Type B pancreatic cell (in vitro differentiated cells): ENCODE measurements at regions not wholly inside any gene's neighbourhood (a gene's known extent, or its start where the extent isn't known, plus 50 kb on each side); places are given as distances from the start of the nearest gene placed in this dataset.

Experiments used
- DNase-seq: peaks from one replicate; pipeline ENCODE4 v3.0.0; 2021; ENCODE audit warnings: mixed read lengths; ENCODE audit not compliant: unreplicated experiment; ENCODE audit errors: extremely low spot score
- H3K27ac Mint-ChIP-seq: 2 replicates; pipeline ENCODE4 v1.8.0; 2021; ENCODE audit warnings: mild to moderate bottlenecking, mixed read lengths
- H3K27me3 Mint-ChIP-seq: 2 replicates; pipeline ENCODE4 v1.8.0; 2021; ENCODE audit warnings: mixed read lengths
- H3K36me3 Mint-ChIP-seq: 2 replicates; pipeline ENCODE4 v1.8.0; 2021; ENCODE audit warnings: mixed read lengths
- H3K4me1 Mint-ChIP-seq: one replicate; pipeline ENCODE4 v1.8.0; 2021; ENCODE audit warnings: mixed read lengths; ENCODE audit not compliant: unreplicated experiment
- H3K4me3 Mint-ChIP-seq: 2 replicates; pipeline ENCODE4 v1.8.0; 2021; ENCODE audit warnings: mild to moderate bottlenecking, mixed read lengths
- H3K9me3 Mint-ChIP-seq: 2 replicates; pipeline ENCODE4 v1.8.0; 2021; ENCODE audit warnings: mixed read lengths
- TF ChIP-seq, protein P1 (sequence below): fragments of 200-600 bp; sonication (generic); conservative IDR thresholded peaks from 2 replicates; pipeline ENCODE4 v1.5.0; 2021; ENCODE audit warnings: antibody characterized with exemption, mild to moderate bottlenecking

DNA sequence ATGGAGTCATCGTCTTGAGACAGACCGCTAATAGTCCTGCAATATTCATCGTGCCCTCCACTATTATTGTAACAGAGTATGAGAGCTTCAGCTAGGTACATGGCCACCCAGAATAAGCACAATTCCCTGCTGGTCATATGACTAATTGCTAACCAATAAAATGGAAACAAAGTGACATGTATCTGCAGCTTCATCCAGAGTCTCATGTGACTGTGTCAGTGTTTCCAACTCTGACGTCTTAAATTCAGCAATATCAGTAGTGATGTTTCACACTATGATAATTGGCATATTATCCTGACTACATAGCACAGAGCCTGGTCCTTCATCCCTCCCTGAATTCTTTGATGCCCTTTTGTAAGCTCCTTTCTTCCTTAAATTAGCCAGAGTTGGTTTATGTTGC is 167.4 kb downstream of the RPS29 start:
- no peaks in the 10 kb centered on the region for H3K4me1 Mint-ChIP-seq
- no peak overlapping the region for H3K27ac Mint-ChIP-seq
- H3K4me3 Mint-ChIP-seq: no peak overlapping the region
- no peaks in the 10 kb centered on the region for H3K36me3 Mint-ChIP-seq
- H3K9me3 Mint-ChIP-seq: no peaks in the 10 kb centered on the region
- TF ChIP-seq, protein P1, sequence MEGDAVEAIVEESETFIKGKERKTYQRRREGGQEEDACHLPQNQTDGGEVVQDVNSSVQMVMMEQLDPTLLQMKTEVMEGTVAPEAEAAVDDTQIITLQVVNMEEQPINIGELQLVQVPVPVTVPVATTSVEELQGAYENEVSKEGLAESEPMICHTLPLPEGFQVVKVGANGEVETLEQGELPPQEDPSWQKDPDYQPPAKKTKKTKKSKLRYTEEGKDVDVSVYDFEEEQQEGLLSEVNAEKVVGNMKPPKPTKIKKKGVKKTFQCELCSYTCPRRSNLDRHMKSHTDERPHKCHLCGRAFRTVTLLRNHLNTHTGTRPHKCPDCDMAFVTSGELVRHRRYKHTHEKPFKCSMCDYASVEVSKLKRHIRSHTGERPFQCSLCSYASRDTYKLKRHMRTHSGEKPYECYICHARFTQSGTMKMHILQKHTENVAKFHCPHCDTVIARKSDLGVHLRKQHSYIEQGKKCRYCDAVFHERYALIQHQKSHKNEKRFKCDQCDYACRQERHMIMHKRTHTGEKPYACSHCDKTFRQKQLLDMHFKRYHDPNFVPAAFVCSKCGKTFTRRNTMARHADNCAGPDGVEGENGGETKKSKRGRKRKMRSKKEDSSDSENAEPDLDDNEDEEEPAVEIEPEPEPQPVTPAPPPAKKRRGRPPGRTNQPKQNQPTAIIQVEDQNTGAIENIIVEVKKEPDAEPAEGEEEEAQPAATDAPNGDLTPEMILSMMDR: no peak
- peaks cover 8% of the 10 kb centered on the region for H3K27me3 Mint-ChIP-seq
- no peak for DNase-seq

DNA sequence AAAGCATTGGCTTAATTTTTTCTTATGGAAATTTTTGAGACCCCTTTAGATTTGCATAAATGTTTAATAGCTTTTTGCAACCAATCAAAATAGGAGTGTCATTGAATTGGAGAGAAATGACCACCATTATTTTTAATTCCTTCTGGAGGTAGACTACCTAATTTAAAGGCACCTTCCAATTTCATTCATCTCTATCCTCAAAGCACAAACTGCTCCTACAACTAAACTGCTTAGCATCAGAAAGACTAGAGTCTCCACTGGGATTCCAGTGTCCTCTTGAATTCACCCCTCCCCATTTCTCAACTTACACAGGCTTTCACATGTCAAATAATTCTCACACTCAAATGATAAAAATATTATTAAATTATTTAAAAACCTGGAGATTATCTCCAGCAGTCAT is 168.4 kb downstream of the RPS29 start:
- Mint-ChIP-seq H3K9me3 (no peaks in the 10 kb centered on the region), H3K27ac (no peak overlapping the region), H3K36me3 (no peaks in the 10 kb centered on the region), H3K27me3 (peaks cover 11% of the 10 kb centered on the region), H3K4me1 (no peaks in the 10 kb centered on the region), H3K4me3 (no peak overlapping the region)
- TF ChIP-seq, protein P1: no peak
- no peak for DNase-seq

DNA sequence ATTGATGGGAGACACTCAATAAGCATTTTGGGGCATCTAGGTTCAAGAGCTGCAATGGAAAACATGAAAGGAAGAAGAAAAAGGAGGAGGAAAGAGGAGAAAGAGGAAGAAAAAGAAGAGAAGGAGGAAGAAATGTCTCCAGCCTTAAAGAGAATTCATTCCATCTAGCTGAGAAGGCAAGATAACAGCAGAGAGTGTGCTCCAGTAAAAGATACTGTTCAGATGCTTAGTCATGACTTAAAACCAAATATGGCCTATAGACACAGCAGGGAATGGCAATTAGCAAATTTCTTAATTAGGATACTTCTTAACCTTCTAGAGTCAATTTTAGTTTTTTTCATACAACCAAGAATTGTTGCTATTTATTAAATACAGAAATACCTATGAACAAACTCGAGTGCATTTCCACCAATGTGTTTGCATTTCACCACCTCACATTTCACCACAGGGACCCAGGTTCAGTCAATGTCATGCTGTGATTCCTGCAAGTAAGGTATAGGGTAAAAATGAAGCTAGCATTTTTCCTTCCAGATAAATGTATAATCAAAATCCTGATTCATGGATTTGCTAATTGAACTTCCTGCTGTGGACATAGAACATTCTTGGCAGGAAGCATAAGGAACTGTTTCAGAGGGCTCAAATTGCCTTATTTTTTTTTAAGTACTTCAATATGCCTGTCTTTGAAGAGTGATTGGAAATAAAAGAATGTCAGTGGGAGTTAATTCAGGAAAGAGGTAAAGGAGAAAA is 177.8 kb downstream of the RPS29 start:
- Mint-ChIP-seq H3K4me1 (peaks cover 4% of the 10 kb centered on the region), H3K27me3 (peaks cover 21% of the 10 kb centered on the region), H3K9me3 (no peaks in the 10 kb centered on the region), H3K4me3 (no peak overlapping the region), H3K36me3 (no peaks in the 10 kb centered on the region), H3K27ac (no peak overlapping the region)
- no peak for DNase-seq
- TF ChIP-seq, protein P1: no peak

DNA sequence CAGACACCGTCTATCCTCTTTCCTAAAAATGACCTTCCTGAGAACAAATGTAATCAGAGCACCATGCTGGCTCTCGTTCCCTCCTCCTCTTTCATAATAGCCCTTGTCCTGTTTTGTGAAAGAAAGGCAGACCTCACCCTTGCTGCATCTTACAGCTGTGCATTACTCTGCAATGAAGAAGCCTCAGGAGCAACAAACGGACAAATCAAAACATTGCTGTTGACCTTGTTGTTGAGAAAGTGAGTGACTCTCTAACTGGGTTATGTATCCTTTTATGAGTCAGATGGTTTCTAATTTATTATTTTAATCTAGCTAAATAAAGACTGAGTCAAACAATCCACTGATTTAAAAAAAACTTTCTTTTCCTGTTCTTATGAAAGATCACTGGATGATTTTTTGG is 180.9 kb downstream of the RPS29 start:
- H3K27ac Mint-ChIP-seq: no peak overlapping the region
- TF ChIP-seq, protein P1: no peak
- no peaks in the 10 kb centered on the region for H3K36me3 Mint-ChIP-seq
- peaks cover 4% of the 10 kb centered on the region for H3K4me1 Mint-ChIP-seq
- no peaks in the 10 kb centered on the region for H3K9me3 Mint-ChIP-seq
- no peak for DNase-seq
- H3K4me3 Mint-ChIP-seq: no peak overlapping the region
- H3K27me3 Mint-ChIP-seq: peaks cover 14% of the 10 kb centered on the region

DNA sequence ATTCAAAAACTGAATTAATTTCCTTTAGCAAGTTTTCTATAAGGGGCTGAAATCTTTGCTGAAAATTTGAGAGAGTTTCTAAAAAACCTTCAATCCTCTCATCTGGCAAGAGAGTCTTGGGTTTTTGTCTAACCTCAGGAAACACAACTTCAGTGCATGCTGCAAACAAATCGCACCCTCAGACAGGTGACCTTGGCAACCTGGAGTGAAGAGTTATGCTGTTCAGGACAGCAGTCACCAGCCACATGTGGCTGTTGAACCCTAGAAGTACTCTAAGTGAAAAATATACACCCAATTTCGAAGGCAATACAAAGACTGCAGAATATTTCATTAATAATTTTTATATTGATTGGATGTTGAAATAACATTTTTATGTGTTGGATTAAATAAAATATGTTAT is 184.8 kb downstream of the RPS29 start:
- no peak overlapping the region for H3K27ac Mint-ChIP-seq

More for the DNA sequence above, 184.8 kb downstream of the RPS29 start:
- Mint-ChIP-seq H3K36me3 (no peaks in the 10 kb centered on the region), H3K4me1 (no peaks in the 10 kb centered on the region), H3K27me3 (peaks cover 15% of the 10 kb centered on the region), H3K4me3 (no peak overlapping the region), H3K9me3 (no peaks in the 10 kb centered on the region)
- no peak for DNase-seq
- TF ChIP-seq, protein P1: no peak
